GM23338 (cell line): ENCODE measurements at regions not wholly inside any gene's neighbourhood (a gene's known extent, or its start where the extent isn't known, plus 50 kb on each side); places are given as distances from the start of the nearest gene placed in this dataset.

ENCODE experiments used
- CREB1 ChIP-seq: fragments of 250-450 bp; sonication (Bioruptor Pico); IDR thresholded peaks from 2 replicates; pipeline ENCODE4 v1.5.0; 2020; ENCODE audit warnings: low read depth, mild to moderate bottlenecking, moderate library complexity
- CTCF ChIP-seq, 2 experiments: fragments of 200-600 bp in 1 of 2; sonication (generic) in 1 of 2; conservative IDR thresholded peaks; 2 replicates each; pipeline versions ENCODE4 v1.5.1 to v1.6.1; 2016 to 2017; ENCODE audit warnings: antibody characterized with exemption in 2 of 2, low read depth in 2 of 2, mild to moderate bottlenecking in 2 of 2, moderate library complexity in 1 of 2
- EZH2 ChIP-seq: fragments of 200-600 bp; sonication (generic); IDR thresholded peaks from one replicate; pipeline ENCODE4 v1.8.0; 2017; ENCODE audit warnings: antibody characterized with exemption, mild to moderate bottlenecking, low read depth; ENCODE audit not compliant: unreplicated experiment
- EZH2phosphoT487 ChIP-seq: fragments of 200-600 bp; sonication (generic); IDR thresholded peaks from one replicate; pipeline ENCODE4 v1.8.1; 2018; ENCODE audit warnings: antibody characterized with exemption; ENCODE audit not compliant: unreplicated experiment
- NANOG ChIP-seq: IDR thresholded peaks from 2 replicates; pipeline ENCODE4 v1.6.1; 2016; ENCODE audit warnings: antibody characterized with exemption, borderline replicate concordance
- POLR2AphosphoS5 ChIP-seq: IDR thresholded peaks from 2 replicates; pipeline ENCODE4 v1.6.1; 2016; ENCODE audit warnings: antibody characterized with exemption, low read depth
- ZNF114 ChIP-seq: fragments of 250-450 bp; sonication (Bioruptor Pico); IDR thresholded peaks from 2 replicates; pipeline ENCODE4 v1.5.0; 2020; ENCODE audit warnings: mild to moderate bottlenecking, moderate library complexity
- ZNF331 ChIP-seq: fragments of 250-450 bp; sonication (Bioruptor Pico); IDR thresholded peaks from 2 replicates; pipeline ENCODE4 v1.5.0; 2020; ENCODE audit warnings: low read depth, mild to moderate bottlenecking, moderate library complexity
- TF ChIP-seq, protein P1 (sequence below): fragments of 250-450 bp; sonication (Bioruptor Pico); IDR thresholded peaks from 2 replicates; pipeline ENCODE4 v1.5.0; 2020; ENCODE audit warnings: mild to moderate bottlenecking, moderate library complexity
- TF ChIP-seq, protein P2 (sequence below): IDR thresholded peaks from one replicate; pipeline ENCODE4 v1.6.1; 2018; ENCODE audit warnings: antibody characterized with exemption; ENCODE audit not compliant: unreplicated experiment

DNA sequence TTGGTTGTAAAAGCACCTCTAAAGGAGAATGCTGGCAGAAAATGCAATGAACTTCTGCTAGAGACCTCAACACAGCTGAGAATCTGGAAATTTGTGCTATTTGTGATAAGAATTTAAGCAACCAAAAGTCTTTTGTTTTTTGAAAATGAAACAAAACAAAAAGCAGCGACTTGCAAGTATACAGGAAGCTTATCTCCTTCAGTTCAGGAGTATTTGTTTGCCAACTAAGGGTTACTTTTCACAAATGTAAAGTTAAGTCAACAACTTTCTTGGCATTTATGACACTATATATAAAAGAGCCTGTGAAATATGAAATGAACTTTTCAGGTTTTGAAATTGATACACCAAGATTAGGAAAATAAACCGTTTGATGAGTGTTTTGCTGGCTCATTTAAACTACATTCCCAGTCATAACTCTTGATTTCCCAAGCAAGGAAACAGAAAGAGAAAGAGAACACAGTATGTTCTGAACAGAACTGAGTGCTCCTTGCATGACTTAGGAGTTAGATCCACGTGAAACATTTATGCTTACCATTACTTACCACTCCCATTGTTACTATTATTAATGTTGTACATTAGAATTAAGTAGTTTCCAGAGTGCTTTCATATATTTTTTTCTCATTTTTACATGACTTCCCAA, 92.3 kb upstream of the COL8A1 start (continued):
- TF ChIP-seq, protein P1, sequence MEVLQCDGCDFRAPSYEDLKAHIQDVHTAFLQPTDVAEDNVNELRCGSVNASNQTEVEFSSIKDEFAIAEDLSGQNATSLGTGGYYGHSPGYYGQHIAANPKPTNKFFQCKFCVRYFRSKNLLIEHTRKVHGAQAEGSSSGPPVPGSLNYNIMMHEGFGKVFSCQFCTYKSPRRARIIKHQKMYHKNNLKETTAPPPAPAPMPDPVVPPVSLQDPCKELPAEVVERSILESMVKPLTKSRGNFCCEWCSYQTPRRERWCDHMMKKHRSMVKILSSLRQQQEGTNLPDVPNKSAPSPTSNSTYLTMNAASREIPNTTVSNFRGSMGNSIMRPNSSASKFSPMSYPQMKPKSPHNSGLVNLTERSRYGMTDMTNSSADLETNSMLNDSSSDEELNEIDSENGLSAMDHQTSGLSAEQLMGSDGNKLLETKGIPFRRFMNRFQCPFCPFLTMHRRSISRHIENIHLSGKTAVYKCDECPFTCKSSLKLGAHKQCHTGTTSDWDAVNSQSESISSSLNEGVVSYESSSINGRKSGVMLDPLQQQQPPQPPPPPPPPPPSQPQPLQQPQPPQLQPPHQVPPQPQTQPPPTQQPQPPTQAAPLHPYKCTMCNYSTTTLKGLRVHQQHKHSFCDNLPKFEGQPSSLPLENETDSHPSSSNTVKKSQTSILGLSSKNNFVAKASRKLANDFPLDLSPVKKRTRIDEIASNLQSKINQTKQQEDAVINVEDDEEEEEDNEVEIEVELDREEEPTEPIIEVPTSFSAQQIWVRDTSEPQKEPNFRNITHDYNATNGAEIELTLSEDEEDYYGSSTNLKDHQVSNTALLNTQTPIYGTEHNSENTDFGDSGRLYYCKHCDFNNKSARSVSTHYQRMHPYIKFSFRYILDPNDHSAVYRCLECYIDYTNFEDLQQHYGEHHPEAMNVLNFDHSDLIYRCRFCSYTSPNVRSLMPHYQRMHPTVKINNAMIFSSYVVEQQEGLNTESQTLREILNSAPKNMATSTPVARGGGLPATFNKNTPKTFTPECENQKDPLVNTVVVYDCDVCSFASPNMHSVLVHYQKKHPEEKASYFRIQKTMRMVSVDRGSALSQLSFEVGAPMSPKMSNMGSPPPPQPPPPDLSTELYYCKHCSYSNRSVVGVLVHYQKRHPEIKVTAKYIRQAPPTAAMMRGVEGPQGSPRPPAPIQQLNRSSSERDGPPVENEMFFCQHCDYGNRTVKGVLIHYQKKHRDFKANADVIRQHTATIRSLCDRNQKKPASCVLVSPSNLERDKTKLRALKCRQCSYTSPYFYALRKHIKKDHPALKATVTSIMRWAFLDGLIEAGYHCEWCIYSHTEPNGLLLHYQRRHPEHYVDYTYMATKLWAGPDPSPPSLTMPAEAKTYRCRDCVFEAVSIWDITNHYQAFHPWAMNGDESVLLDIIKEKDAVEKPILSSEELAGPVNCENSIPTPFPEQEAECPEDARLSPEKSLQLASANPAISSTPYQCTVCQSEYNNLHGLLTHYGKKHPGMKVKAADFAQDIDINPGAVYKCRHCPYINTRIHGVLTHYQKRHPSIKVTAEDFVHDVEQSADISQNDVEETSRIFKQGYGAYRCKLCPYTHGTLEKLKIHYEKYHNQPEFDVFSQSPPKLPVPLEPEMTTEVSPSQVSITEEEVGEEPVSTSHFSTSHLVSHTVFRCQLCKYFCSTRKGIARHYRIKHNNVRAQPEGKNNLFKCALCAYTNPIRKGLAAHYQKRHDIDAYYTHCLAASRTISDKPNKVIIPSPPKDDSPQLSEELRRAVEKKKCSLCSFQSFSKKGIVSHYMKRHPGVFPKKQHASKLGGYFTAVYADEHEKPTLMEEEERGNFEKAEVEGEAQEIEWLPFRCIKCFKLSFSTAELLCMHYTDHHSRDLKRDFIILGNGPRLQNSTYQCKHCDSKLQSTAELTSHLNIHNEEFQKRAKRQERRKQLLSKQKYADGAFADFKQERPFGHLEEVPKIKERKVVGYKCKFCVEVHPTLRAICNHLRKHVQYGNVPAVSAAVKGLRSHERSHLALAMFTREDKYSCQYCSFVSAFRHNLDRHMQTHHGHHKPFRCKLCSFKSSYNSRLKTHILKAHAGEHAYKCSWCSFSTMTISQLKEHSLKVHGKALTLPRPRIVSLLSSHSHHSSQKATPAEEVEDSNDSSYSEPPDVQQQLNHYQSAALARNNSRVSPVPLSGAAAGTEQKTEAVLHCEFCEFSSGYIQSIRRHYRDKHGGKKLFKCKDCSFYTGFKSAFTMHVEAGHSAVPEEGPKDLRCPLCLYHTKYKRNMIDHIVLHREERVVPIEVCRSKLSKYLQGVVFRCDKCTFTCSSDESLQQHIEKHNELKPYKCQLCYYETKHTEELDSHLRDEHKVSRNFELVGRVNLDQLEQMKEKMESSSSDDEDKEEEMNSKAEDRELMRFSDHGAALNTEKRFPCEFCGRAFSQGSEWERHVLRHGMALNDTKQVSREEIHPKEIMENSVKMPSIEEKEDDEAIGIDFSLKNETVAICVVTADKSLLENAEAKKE, result no peak
- no peak for TF ChIP-seq CTCF (conservative IDR thresholded peaks at IDR 0.05; ENCODE audit: low read depth in 2 of 2)
- TF ChIP-seq ZNF331 (CRISPR knock-in tag), result no peak
- no peak for TF ChIP-seq EZH2phosphoT487
- no peak for TF ChIP-seq CREB1
- TF ChIP-seq EZH2, result no peak
- no peak for TF ChIP-seq POLR2AphosphoS5
- TF ChIP-seq, protein P2, sequence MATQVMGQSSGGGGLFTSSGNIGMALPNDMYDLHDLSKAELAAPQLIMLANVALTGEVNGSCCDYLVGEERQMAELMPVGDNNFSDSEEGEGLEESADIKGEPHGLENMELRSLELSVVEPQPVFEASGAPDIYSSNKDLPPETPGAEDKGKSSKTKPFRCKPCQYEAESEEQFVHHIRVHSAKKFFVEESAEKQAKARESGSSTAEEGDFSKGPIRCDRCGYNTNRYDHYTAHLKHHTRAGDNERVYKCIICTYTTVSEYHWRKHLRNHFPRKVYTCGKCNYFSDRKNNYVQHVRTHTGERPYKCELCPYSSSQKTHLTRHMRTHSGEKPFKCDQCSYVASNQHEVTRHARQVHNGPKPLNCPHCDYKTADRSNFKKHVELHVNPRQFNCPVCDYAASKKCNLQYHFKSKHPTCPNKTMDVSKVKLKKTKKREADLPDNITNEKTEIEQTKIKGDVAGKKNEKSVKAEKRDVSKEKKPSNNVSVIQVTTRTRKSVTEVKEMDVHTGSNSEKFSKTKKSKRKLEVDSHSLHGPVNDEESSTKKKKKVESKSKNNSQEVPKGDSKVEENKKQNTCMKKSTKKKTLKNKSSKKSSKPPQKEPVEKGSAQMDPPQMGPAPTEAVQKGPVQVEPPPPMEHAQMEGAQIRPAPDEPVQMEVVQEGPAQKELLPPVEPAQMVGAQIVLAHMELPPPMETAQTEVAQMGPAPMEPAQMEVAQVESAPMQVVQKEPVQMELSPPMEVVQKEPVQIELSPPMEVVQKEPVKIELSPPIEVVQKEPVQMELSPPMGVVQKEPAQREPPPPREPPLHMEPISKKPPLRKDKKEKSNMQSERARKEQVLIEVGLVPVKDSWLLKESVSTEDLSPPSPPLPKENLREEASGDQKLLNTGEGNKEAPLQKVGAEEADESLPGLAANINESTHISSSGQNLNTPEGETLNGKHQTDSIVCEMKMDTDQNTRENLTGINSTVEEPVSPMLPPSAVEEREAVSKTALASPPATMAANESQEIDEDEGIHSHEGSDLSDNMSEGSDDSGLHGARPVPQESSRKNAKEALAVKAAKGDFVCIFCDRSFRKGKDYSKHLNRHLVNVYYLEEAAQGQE, result no peak
- no peak for TF ChIP-seq NANOG
- no peak for TF ChIP-seq ZNF114 (CRISPR knock-in tag)
